ENCODE measurements at regions not wholly inside any gene's neighbourhood (a gene's known extent, or its start where the extent isn't known, plus 50 kb on each side); places are given as distances from the start of the nearest gene placed in this dataset.
"Not testable (repeated sequence)": the region's sequence is repeated elsewhere in the genome, so short reads cannot be mapped to it uniquely, and the experiment has no call there.

DNA sequence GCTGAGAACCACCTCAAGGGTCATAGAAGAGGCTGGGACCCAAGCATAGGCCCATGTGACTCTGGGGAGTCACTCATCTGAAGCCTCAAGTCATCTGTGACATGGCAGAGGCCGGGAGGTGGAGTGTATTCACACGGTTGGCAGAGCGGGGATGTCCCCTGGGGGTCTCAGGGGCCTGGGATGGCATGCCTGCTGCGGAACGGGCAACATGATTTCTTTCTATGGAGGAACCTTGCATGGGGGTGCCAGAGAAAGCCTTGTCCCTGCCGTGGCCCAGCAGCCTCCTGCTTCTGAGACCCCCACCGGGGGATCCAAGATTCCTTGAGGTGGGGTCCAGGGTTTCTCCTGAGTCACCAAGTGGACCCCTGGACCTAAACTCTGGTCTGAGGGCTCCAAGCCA is 173.7 kb upstream of the TPTE start:
- DNase-seq; H3K27ac Mint-ChIP-seq; H3K4me1 Mint-ChIP-seq; H3K27me3 Mint-ChIP-seq (ENCODE audit: low read depth in 3 of 3); H3K4me3 Mint-ChIP-seq: not testable (repeated sequence)
- H3K36me3 Mint-ChIP-seq, result peaks cover 4 to 21% (median 5%) of the 10 kb centered on the region in 3 donors
- H3K9me3 Mint-ChIP-seq, result peaks cover 44 to 72% (median 68%) of the 10 kb centered on the region in 6 donors

DNA sequence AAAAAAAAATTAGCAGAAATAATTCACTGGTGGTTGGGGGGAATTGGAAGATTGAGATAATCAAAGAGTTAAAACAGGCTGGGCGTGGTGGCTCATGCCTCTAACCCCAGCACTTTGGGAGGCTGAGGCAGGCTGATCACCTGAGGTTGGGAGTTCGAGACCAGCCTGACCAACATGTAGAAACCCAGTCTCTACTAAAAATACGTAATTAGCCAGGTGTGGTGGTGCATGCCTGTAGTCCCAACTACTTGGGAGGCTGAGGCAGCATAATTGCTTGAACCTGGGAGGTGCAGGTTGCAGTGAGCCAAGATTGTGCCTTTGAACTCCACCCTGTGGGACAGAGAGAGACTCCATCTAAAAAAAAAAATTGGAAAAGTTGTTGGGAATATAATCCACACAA is 173.2 kb upstream of the TPTE start:
- DNase-seq; H3K27ac Mint-ChIP-seq; H3K4me1 Mint-ChIP-seq; H3K27me3 Mint-ChIP-seq (ENCODE audit: low read depth in 3 of 3); H3K4me3 Mint-ChIP-seq: not testable (repeated sequence)
- H3K9me3 Mint-ChIP-seq, result peaks cover 48 to 77% (median 72%) of the 10 kb centered on the region in 6 donors
- peaks cover 4 to 22% (median 5%) of the 10 kb centered on the region in 3 donors for H3K36me3 Mint-ChIP-seq

DNA sequence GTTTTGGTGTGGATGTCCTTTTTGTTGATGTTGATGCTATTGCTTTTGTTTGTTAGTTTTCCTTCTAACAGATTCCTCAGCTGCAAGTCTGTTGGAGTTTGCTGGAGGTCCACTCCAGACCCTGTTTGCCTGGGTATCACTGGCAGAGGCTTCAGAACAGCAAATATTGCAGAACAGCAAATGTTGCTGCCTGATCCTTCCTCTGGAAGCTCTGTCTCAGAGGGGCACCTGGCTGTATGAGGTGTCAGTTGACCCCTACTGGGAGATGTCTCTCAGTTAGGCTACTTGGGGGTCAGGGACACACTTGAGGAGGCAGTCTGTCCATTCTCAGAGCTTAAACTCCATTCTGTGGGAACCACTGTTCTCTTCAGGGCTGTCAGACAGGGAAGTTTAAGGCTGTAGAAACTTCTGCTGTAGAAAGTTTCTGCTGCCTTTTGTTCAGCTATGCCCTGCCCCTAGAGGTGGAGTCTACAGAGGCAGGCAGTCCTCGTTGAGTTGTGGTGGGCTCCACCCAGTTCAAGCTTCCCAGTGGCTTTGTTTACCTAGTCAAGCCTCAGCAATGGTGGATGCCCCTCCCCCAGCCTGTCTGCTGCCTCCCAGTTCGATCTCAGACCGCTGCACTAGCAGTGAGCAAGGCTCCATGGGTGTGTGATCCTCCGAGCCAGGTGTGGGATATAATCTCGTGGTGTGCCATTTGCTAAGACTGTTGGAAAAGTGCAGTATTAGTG is 166.4 kb upstream of the TPTE start:
- peaks cover 46 to 85% (median 73%) of the 10 kb centered on the region in 6 donors for H3K9me3 Mint-ChIP-seq
- not testable (repeated sequence) for H3K36me3 Mint-ChIP-seq; H3K27me3 Mint-ChIP-seq (ENCODE audit: low read depth in 3 of 3); H3K27ac Mint-ChIP-seq; DNase-seq; H3K4me3 Mint-ChIP-seq; H3K4me1 Mint-ChIP-seq

DNA sequence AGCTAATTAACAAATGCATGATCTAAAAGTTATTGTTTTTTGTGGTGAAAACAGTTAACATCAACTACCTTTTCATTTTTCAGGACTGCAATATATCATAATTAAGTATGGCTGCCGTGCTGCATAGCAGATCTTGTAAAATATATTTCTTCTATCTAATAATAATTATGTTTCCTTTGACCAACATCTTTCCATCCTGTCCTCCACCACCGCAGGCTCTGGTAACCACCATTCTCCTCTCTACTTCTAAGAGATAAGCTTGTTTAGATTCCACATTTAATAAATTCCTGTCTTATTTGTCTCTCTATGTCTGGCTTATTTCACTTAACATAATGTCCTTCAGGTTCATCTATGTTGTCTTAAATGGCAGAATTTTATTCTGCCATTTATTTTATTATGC is 162.3 kb upstream of the TPTE start:
- not testable (repeated sequence) for H3K27me3 Mint-ChIP-seq (ENCODE audit: low read depth in 3 of 3)

DNA sequence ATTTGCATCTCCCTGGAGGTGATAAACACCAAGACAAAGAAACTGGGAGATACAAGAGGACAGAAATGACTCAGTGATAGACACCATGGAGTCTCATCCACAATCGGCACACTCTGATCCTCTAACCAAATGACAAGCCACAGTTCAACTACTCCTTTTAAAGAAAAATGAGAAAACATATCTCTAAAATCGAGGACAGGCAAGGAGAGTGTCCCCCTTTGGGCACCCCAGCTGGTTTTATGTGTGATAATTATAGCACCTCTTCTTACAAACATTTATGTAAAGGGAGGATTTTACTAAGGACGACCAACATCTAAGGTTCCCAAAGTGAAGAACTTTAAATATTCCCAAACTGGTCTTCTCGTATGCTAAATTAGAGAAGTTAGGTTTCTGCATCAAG is 161.5 kb upstream of the TPTE start:
- H3K27ac Mint-ChIP-seq; H3K4me1 Mint-ChIP-seq; H3K36me3 Mint-ChIP-seq; H3K27me3 Mint-ChIP-seq (ENCODE audit: low read depth in 3 of 3); H3K4me3 Mint-ChIP-seq; DNase-seq: not testable (repeated sequence)
- H3K9me3 Mint-ChIP-seq, result peaks cover 43 to 79% (median 65%) of the 10 kb centered on the region in 6 donors

More for the DNA sequence above, 162.3 kb upstream of the TPTE start:
- peaks cover 47 to 87% (median 70%) of the 10 kb centered on the region in 6 donors for H3K9me3 Mint-ChIP-seq
- H3K27ac Mint-ChIP-seq, H3K4me3 Mint-ChIP-seq, DNase-seq, H3K36me3 Mint-ChIP-seq, H3K4me1 Mint-ChIP-seq: not testable (repeated sequence)

DNA sequence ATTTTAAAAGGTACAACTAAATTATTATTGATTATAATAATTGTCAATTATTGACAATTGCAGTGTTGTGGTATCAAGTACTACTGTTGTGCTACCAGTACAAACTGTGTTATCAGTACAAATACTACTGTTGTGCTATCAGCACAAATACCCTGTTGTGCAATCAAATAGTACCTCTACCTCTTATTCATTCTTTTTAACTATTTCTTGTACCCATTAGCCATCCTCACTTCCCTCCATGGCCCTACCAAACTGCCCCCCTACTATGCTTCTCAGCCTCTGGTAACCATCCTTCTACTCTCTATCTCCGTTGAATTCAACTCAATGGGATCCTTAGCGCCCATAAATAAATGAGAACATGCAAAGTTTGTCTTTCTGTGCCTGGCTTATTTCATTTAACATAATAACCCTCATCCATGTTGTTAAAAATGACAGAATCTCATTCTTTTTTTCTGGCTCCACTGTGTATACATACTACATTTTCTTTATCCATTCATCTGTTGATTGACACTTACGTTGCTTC is 160.1 kb upstream of the TPTE start:
- peaks cover 41 to 67% (median 54%) of the 10 kb centered on the region in 6 donors for H3K9me3 Mint-ChIP-seq
- H3K27ac Mint-ChIP-seq; H3K36me3 Mint-ChIP-seq; DNase-seq; H3K27me3 Mint-ChIP-seq (ENCODE audit: low read depth in 3 of 3); H3K4me1 Mint-ChIP-seq; H3K4me3 Mint-ChIP-seq: not testable (repeated sequence)

DNA sequence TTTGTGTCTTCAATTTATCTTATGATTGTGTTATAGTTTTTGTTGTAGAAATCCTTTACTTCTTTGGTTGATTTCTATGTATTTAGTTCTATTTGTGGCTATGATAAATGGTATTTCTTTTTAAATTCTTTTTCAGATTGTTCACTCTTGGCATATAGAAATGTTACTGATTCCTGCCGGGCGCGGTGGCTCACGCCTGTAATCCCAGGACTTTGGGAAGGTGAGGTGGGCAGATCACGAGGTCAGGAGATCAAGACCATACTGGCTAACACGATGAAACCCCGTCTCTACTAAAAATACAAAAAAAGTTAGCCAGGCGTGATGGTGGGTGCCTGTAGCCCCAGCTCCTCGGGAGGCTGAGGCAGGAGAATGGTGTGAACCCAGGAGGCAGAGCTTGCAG is 158.6 kb upstream of the TPTE start:
- not testable (repeated sequence) for H3K4me1 Mint-ChIP-seq; H3K4me3 Mint-ChIP-seq; DNase-seq; H3K27ac Mint-ChIP-seq; H3K27me3 Mint-ChIP-seq (ENCODE audit: low read depth in 3 of 3); H3K36me3 Mint-ChIP-seq
- peaks cover 31 to 52% (median 44%) of the 10 kb centered on the region in 6 donors for H3K9me3 Mint-ChIP-seq

DNA sequence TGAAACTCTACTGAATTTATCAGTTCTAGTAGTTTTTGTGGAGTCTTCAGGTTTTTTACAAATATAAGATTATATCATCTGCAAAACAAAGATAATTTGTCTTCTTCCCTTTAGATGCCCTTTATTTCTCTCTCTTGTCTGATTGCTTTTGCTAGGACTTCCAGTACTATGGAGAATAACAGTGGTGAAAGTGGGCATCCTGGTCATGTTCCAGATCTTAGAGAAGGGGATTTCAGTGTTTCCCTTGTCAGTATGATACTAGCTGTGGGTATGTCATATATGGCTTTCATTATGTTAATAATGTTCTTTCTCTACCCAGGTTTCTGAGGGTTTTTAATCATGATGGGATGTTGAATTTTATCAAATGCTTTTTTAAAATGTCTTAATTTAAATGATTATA is 158.1 kb upstream of the TPTE start:
- not testable (repeated sequence) for DNase-seq; H3K4me1 Mint-ChIP-seq; H3K27ac Mint-ChIP-seq; H3K4me3 Mint-ChIP-seq; H3K36me3 Mint-ChIP-seq; H3K27me3 Mint-ChIP-seq (ENCODE audit: low read depth in 3 of 3)
- H3K9me3 Mint-ChIP-seq, result peaks cover 29 to 49% (median 41%) of the 10 kb centered on the region in 6 donors

DNA sequence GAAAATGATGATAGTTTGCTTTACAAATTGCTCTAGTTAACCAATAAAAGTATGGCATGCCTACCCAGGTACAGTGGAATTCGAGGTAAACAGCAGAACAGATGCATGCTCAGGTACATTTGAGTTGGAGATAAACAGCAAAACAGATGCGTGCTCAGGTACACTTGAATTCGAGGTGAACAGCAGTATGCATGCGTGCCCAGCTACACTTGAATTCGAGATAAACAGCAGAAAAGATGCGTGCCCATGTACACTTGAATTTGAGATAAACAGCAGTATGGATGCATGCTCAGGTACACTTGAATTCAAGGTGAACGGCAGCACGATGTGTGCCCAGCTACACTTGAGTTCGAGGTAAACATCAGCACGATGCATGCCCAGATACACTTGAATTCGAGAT is 155.2 kb upstream of the TPTE start:
- H3K27ac Mint-ChIP-seq; H3K27me3 Mint-ChIP-seq (ENCODE audit: low read depth in 3 of 3); H3K4me1 Mint-ChIP-seq; DNase-seq; H3K36me3 Mint-ChIP-seq; H3K4me3 Mint-ChIP-seq: not testable (repeated sequence)
- H3K9me3 Mint-ChIP-seq, result peaks cover 20 to 25% (median 23%) of the 10 kb centered on the region in 6 donors

DNA sequence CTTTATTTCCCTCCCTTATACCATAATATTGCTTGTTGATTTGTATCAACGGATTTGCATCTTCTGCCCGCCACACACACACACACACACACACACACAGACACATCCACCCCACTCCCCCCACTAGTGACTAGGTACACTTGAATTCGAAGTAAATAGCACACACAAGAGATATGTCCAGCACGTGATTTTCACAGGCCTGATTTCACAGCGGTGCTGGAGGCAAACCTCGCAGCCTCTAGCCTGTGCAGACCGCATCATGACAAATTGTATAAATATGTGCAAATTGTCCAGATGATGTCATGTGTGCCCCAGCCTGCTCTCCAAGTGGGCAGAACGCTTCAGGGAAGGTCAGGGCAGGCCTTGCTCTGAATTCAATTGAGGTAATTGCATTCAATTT is 153.8 kb upstream of the TPTE start:
- H3K4me1 Mint-ChIP-seq; H3K4me3 Mint-ChIP-seq; H3K27ac Mint-ChIP-seq; DNase-seq; H3K36me3 Mint-ChIP-seq; H3K27me3 Mint-ChIP-seq (ENCODE audit: low read depth in 3 of 3): not testable (repeated sequence)
- H3K9me3 Mint-ChIP-seq, result peaks cover 9 to 13% (median 12%) of the 10 kb centered on the region in 6 donors

DNA sequence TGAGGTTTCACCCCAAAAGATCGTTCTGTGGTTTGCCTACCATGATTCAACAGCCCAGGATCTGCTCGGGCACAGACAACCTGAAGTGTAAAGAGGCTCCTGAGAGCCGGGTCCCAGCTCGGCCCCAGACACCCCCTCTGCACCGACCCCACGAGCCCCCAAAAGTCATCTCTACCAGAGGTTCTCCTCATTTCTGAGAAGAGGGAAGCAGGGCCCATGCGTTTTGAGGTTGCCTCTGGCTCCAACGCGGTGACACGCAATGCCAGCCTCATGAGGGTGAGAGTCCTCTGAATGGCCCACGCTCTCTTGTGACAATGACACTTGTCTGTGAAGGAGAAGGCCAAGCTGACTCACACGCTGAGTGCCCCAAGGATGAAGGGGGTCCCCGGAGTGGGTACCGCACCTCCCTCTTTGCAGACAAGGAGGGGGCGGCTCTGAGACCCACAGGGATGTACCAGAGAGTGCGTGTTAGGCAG is 153.0 kb upstream of the TPTE start:
- not testable (repeated sequence) for H3K9me3 Mint-ChIP-seq; H3K4me3 Mint-ChIP-seq; DNase-seq; H3K4me1 Mint-ChIP-seq; H3K27ac Mint-ChIP-seq; H3K36me3 Mint-ChIP-seq; H3K27me3 Mint-ChIP-seq (ENCODE audit: low read depth in 3 of 3)

DNA sequence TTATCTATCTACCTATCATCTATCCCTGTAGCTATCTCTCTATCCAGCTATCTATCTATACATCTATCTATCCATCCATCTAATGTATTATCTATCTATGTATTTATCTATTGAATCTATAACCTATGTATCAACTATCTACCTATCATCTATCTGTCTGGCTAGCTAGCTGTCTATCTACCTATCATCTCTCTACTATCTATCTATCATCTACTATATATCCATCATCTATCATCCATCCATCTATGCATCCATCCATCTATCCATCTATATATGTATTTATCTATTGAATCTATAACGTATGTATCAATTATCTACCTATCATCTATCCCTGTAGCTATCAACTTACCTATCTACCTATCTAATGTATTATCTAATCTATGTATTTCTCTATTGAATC is 152.1 kb upstream of the TPTE start:
- H3K4me1 Mint-ChIP-seq; DNase-seq; H3K36me3 Mint-ChIP-seq; H3K27ac Mint-ChIP-seq; H3K4me3 Mint-ChIP-seq; H3K27me3 Mint-ChIP-seq (ENCODE audit: low read depth in 3 of 3): not testable (repeated sequence)
- H3K9me3 Mint-ChIP-seq, result peaks cover 0 to 11% (median 5%) of the 10 kb centered on the region in 6 donors

DNA sequence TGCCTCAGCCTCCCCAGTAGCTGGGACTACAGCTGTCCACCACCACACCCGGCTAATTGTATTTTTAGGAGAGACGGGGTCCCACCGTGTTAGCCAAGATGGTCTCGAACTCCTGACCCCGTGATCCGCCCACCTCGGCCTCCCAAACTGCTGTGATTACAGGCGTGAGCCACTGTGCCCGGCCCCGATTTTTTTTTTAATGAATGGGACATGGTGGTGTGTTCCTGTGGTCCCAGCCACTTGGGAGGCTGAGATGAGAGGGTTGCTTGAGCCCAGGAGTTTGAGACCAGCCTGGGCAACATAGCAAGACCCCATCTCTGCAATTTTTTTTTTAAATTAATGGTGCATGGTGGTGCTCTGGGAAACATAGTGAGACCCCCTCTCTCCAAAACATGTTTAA is 143.6 kb upstream of the TPTE start:
- DNase-seq; H3K4me3 Mint-ChIP-seq; H3K27me3 Mint-ChIP-seq (ENCODE audit: low read depth in 3 of 3); H3K4me1 Mint-ChIP-seq; H3K36me3 Mint-ChIP-seq; H3K27ac Mint-ChIP-seq: not testable (repeated sequence)
- H3K9me3 Mint-ChIP-seq, result peaks cover 14 to 47% (median 37%) of the 10 kb centered on the region in 6 donors

DNA sequence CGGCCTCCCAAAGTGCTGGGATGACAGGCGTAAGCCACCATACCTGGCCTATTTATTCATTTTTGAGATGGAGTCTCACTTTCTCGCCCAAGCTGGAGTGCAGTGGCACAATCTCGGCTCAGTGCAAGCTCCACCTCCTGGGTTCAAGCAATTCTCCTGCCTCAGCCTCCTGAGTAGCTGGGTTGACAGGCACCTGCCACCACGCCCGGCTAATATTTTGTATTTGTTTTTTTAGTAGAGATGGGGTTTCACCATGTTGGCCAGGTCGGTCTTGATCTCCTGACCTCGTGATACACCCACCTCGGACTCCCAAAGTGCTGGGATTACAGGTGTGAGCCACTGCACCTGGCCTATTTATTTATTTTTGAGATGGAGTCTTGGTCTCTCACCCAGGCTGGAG is 141.6 kb upstream of the TPTE start:
- not testable (repeated sequence) for H3K4me1 Mint-ChIP-seq; H3K36me3 Mint-ChIP-seq; H3K27ac Mint-ChIP-seq; H3K27me3 Mint-ChIP-seq (ENCODE audit: low read depth in 3 of 3); DNase-seq; H3K4me3 Mint-ChIP-seq
- peaks cover 14 to 38% (median 32%) of the 10 kb centered on the region in 6 donors for H3K9me3 Mint-ChIP-seq

DNA sequence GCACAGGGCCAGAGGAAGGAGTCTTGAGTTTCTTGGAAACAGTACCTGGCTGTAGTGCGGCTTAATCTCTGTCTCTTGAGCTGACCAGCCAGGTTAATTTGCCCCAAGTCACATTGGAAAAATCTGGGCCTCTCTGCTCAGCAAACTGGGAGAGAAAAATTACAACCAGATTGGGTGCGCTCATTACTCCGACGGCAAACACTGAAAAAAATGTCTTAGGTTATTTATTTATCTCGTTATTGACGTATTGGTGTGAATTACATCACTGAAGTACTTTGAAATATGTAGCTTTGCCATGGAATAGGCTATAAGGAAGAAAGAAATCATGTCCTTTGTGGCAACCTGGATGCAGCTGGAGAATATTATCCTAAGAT is 139.7 kb upstream of the TPTE start:
- not testable (repeated sequence) for H3K27ac Mint-ChIP-seq; H3K36me3 Mint-ChIP-seq; H3K27me3 Mint-ChIP-seq (ENCODE audit: low read depth in 3 of 3); DNase-seq; H3K4me3 Mint-ChIP-seq; H3K4me1 Mint-ChIP-seq
- H3K9me3 Mint-ChIP-seq, result peaks cover 7 to 24% (median 19%) of the 10 kb centered on the region in 6 donors

Measured in immature natural killer cell (primary cell).